Ecto neural progenitor cell (in vitro differentiated cells): ENCODE measurements at regions not wholly inside any gene's neighbourhood (a gene's known extent, or its start where the extent isn't known, plus 50 kb on each side); places are given as distances from the start of the nearest gene placed in this dataset.
"Not testable (repeated sequence)": the region's sequence is repeated elsewhere in the genome, so short reads cannot be mapped to it uniquely, and the experiment has no call there.

Source experiments
- DNase-seq: peaks from one replicate; pipeline ENCODE4 v3.0.0-alpha.2; 2018; ENCODE audit warnings: low spot score

DNA sequence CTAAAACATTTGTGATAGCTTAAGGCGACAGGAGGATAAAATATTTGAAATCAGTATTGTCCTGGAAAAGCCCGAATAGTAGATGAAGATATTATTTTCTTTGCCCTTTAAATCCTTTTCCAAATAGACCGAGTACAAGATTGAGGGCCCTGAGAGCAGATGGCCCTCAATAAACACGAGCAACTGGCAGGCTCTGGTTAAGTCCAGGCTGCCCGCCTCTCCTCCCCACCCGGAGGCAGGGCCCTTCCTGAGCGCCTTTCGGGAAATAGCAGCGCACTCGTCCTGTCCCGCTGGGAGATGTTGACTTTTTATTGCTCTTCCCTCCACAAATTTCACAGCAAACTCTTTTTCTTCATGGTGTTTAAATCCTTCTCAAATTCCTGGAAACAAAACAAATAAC lies 50.8 kb upstream of the MAX start:
- no peak for DNase-seq

DNA sequence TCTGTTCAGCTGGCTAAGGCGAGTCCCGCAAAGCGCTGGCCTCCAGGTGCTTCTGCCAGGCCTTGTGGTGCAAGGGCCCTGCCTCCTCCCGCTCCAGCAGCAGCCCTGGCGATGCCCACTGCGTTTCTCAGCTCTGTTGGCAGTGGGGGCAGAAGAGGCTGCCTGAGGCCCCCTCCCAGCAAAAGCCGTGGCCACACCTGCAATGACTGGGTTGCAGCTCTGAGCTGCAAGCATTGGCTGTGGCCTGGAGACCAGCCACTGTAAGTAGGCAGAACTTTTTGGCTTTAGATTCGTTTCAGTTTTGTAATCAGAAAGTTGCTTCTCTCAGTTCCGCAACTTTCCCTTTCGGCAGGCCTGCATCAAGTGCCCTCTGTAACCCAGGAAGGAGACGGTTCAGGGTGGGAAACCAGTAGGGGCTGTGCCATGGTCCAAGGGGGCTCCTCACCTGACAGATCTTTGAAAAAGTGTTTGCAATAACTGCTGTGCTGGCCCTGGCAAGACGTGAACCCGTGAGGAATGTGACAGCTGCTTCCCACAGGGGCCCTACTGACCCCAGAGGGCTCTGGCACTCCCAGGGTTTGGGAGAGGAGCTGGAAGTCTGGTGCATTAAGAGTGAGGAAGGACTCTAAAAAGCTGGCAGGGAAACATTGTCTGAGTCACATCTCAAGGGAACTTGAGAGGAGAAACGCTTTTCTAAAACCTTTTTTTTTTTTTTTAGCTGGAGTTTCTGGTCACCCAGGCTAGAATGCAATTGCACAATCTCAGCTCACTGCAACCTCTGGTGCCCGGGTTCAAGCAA lies 54.5 kb upstream of the MAX start:
- DNase-seq: no peak

DNA sequence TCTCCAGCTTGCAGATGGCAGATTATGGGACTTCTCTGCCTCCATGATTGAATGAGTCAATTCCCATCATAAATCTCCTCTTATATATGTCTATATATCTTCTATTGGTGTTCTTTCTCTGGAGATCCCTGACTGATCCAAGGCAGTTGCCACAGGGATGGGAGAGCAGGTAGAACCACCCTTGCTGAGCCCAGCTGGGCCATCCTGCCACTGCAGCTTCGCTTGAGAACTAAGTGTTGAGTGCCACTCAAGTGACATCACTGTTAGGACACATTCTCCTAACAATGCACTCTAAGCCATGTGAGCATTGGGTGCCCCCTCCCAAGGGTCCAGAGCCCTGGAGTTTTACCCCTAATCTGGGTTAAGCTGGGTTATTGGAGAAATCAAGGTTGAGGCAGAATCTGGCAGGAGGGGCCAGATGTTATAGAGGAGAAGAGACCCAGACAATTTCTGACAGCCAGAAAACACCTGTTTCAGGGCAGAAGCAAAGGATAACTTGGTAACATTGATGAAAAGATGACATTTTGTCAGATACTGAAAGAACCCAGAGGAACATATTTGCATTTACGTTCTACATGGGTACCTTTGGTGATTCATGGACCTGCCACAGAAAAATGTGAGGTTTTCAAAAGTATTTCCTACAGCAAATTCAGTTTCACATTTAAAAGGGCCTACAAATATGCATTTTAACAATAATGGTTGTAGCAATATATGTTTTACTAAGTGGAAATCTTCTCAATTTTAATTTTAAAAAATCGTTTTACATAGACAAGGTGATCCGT lies 57.2 kb upstream of the MAX start:
- DNase-seq: no peak

DNA sequence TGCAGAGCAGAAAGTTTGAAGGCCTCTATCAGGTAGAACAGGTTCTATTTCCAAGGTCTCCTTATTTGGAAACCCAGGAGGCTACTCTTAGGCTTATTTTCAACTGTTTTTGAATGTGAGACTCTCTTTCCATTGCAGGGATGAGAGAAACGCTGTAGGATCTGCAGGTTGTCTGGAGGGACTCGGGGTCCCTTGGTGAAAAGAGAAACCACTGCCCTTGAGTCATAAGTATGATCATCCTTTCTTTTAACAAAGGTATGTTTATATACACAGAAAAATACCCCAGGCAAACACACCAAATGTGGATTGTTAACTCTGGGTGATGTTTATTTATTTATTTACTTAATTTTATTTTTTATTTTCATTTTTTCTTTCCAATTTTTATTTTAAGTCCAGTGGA lies 57.8 kb upstream of the MAX start:
- DNase-seq: no peak

- DNase-seq: no peak
Observed at GRCh38 chr14:65162031-65162430, 59.7 kb upstream of the MAX start.

GRCh38 chr14:65164068-65164824 lies 61.9 kb upstream of the MAX start:
- DNase-seq: no peak

DNA sequence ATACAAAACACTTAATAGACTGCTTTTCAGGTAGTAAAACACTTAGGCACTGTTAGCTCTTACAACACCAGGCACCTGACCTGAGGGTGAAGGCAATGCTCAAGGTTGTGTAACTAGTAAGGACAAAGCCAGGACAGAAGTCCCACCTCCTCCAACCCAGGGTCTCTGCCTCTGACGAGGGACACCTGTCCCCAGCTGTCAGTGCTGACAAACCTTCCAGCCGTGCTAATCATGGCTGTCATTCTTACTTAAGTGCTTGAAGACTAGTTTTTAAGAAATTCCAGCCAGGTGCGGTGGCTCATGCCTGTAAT lies 62.5 kb upstream of the MAX start:
- no peak for DNase-seq

DNA sequence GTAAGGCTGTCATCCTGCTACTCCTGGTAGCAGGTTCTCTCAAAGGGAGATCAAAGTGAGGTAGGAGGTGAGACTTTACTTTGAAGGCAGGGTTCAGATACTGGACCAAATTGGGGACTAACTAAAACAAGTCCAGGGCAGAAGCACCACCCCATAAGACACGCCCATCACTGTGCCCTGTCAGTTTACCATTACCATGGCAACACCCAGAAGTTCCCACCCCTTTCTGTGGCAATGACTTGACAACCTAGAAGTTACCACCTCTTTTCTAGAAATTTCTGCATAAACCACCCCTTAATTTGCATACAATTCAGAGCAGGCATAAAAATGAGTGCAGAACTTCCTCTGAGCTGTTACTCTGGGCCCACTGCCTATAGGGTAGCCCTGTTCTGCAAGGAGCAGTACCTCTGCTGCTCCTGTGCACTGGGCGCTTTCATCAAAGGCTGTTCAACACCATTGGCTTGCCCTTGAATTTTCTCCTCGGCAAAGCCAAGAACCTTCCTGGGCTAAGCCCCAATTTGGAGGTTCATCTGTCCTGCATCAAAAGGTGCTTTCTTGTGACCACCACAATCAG lies 64.8 kb upstream of the MAX start:
- DNase-seq: no peak

GRCh38 chr14:65168840-65169239 lies 66.5 kb upstream of the MAX start:
- DNase-seq: no peak

DNA sequence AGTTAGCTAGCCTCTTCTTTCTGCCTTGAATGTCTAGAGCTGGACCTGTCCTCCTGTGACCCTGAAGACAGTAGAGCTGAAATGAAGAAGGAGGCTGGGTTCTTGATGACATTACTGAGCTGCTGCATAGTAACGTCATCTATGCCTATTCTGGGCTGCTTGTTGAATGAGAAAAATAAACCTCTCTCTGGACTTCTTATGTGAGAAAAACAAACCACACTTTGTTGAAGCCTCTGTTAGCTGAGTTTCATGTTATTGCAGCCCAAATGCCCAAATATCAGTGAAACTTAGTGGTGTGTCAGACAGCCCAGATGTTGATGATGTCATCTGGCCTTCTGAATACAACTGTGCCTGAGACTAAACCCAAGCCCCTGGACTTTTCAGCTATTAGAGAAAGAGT lies 67.0 kb upstream of the MAX start:
- DNase-seq: no peak

- DNase-seq: no peak
Observed at GRCh38 chr14:65170318-65170717, 68.0 kb upstream of the MAX start.

- peak; percentile 75 for DNase-seq
Observed at GRCh38 chr14:65170768-65171507, 68.6 kb upstream of the MAX start.

- DNase-seq: peak; percentile 70
Observed at GRCh38 chr14:65173973-65174693, 71.8 kb upstream of the MAX start.

DNA sequence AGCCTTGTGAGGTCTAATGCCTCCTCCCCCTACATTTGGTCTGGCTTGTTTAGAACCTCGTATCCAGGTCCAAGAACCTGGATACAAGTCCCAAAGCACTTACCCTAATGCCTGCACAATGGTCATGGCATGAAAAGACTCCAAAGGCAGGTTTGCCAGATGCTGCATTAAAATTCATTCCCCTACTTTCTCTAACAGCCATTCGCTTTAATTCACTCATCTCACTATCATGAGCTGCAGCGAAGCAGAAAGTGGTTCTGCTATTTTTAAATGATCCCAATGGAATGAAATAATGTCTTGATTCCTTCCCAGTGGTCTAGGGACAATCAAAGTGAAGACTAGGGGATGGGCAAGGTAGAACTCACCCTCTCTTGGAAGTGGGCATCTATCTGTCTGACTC lies 72.5 kb upstream of the MAX start:
- DNase-seq: no peak

- DNase-seq: no peak
Observed at GRCh38 chr14:65177551-65177950, 75.2 kb upstream of the MAX start.

- not testable (repeated sequence) for DNase-seq
Observed at GRCh38 chr14:65179231-65179630, 76.9 kb upstream of the MAX start.

DNA sequence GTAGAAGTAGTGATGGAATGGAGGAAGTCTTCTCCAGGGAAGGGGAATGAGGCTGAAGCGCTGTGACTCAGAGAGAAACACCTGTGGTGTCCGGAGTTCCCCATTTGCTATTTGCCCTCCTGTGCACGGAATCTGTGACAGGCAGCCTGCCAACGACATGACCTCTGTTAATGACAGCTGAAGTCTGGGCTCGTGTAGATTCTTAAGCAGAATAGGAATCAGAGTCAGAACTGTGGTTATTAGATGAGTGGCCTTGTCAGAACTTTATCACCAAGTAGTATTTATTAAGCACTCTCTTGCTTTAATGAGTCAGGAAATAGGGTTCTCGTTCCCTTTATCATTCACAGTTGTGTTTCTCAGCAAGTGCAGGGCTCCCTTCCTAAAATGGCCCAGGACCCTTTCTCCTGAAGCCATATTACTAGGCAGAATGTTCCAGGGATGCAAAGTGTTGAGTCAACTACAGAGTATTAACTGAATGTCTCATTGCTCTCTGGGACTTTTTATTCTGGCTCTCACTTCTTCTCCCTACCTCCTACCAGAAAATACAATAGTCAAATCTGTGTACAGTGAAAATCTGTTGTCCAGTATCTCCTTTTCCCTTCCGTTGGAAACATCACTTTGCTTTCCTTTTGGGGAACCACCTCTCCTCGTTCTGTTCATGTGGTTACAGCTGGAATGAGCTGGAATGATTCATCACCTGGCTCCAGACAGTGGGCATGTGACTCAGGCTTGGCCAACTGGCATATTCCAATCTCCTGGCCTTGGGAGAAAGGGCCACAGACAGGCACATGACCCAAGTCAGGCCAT lies 77.8 kb upstream of the MAX start:
- DNase-seq: no peak

- no peak for DNase-seq
Observed at GRCh38 chr14:65180725-65181025, 78.4 kb upstream of the MAX start.

DNA sequence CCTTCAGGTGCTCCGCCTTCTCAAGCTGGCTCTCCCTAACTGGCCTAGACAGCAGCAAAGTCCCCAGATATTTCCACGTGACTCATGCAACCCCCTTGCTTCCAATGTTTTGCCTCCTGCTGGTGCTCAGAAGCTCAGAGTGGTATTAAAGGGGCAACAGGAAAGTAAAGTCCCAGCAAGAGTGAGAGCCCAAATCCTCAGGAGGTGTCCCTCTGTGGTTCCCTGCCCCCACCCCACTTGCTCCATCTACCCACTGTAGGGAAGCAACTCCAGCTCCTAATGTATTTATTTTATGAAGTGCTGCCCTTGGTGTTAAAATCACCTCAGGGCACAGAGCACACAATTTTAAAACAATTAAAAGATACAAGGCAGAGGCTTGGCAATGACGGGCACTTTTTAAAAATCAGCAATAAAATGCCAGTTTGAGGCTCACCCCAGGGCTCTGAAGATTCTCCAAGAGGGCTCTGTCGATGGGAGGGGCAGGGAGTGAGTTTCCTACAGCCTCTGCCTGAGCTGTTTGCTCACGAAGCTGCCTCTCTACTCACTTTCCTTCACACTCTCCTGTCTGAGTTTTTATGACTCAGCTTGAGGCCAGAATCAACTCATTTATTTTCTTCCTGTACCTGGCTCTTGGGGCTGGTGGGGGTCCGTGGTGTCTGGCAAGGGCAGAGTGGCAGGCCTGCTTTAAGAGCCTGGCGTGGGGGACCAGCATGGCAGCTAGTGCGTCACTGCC lies 81.9 kb upstream of the MAX start:
- DNase-seq: no peak

- no peak for DNase-seq
Observed at GRCh38 chr14:65185829-65186228, 83.5 kb upstream of the MAX start.
